Effector memory CD4-positive, alpha-beta T cell (primary cell): ENCODE measurements at regions not wholly inside any gene's neighbourhood (a gene's known extent, or its start where the extent isn't known, plus 50 kb on each side); places are given as distances from the start of the nearest gene placed in this dataset.

Experiments used
- DNase-seq, 3 donors: peaks; one replicate each; pipeline ENCODE4 v3.0.0-alpha.2; 2020
- H3K27ac ChIP-seq: 2 replicates; pipeline ENCODE4 v1.7.0; 2013; ENCODE audit warnings: mild to moderate bottlenecking, low read length, moderate library complexity; ENCODE audit not compliant: insufficient read depth, poor library complexity, severe bottlenecking
- H3K27me3 ChIP-seq: replicated peaks from 2 replicates; pipeline ENCODE4 v1.7.0; 2013; ENCODE audit warnings: mild to moderate bottlenecking, low read length; ENCODE audit not compliant: insufficient read depth, control insufficient read depth, poor library complexity, severe bottlenecking
- H3K36me3 ChIP-seq: 2 replicates; pipeline ENCODE4 v1.7.0; 2013; ENCODE audit warnings: mild to moderate bottlenecking, low read length, moderate library complexity; ENCODE audit not compliant: control insufficient read depth, insufficient read depth
- H3K4me1 ChIP-seq: 2 replicates; pipeline ENCODE4 v1.7.0; 2013; ENCODE audit warnings: low read length, mild to moderate bottlenecking; ENCODE audit not compliant: control insufficient read depth, insufficient read depth, poor library complexity, severe bottlenecking
- H3K4me3 ChIP-seq: 2 replicates; pipeline ENCODE4 v1.7.0; 2013; ENCODE audit warnings: low read length, low read depth, mild to moderate bottlenecking; ENCODE audit not compliant: insufficient read depth, poor library complexity, severe bottlenecking
- H3K9me3 ChIP-seq: 2 replicates; pipeline ENCODE4 v1.7.0; 2013; ENCODE audit warnings: mild to moderate bottlenecking, low read length, moderate library complexity; ENCODE audit not compliant: control insufficient read depth

GRCh38 chr2:111660811-111661210 is 223.2 kb downstream of the ANAPC1 start:
- Histone ChIP-seq H3K4me1 (no peaks in the 10 kb centered on the region), H3K4me3 (no peak overlapping the region), H3K27me3 (no peaks in the 10 kb centered on the region), H3K36me3 (no peaks in the 10 kb centered on the region), H3K9me3 (no peaks in the 10 kb centered on the region), H3K27ac (no peak overlapping the region)
- no peak for DNase-seq

GRCh38 chr2:111661286-111661940 is 222.6 kb downstream of the ANAPC1 start:
- H3K36me3 ChIP-seq = no peaks in the 10 kb centered on the region
- H3K27me3 ChIP-seq = no peaks in the 10 kb centered on the region
- H3K4me3 ChIP-seq = no peak overlapping the region
- no peak overlapping the region for H3K27ac ChIP-seq
- no peak for DNase-seq
- no peaks in the 10 kb centered on the region for H3K9me3 ChIP-seq
- no peaks in the 10 kb centered on the region for H3K4me1 ChIP-seq

- H3K36me3 ChIP-seq = no peaks in the 10 kb centered on the region
- H3K4me3 ChIP-seq = no peak overlapping the region
- no peak overlapping the region for H3K27ac ChIP-seq
- H3K9me3 ChIP-seq = no peaks in the 10 kb centered on the region
- DNase-seq = no peak
- no peaks in the 10 kb centered on the region for H3K4me1 ChIP-seq
- H3K27me3 ChIP-seq = no peaks in the 10 kb centered on the region
Observed at GRCh38 chr2:111662039-111662770, 221.8 kb downstream of the ANAPC1 start.

GRCh38 chr2:111662771-111663470 is 221.1 kb downstream of the ANAPC1 start:
- Histone ChIP-seq H3K27ac (no peak overlapping the region), H3K4me1 (no peaks in the 10 kb centered on the region), H3K9me3 (no peaks in the 10 kb centered on the region), H3K27me3 (no peaks in the 10 kb centered on the region), H3K36me3 (no peaks in the 10 kb centered on the region), H3K4me3 (no peak overlapping the region)
- DNase-seq = no peak

- no peaks in the 10 kb centered on the region for H3K4me1 ChIP-seq
- no peaks in the 10 kb centered on the region for H3K9me3 ChIP-seq
- no peak overlapping the region for H3K27ac ChIP-seq
- no peak for DNase-seq
- no peaks in the 10 kb centered on the region for H3K36me3 ChIP-seq
- H3K4me3 ChIP-seq = no peak overlapping the region
- no peaks in the 10 kb centered on the region for H3K27me3 ChIP-seq
Observed at GRCh38 chr2:111663471-111664274, 220.3 kb downstream of the ANAPC1 start.

- no peaks in the 10 kb centered on the region for H3K4me1 ChIP-seq
- DNase-seq = no peak
Observed at GRCh38 chr2:111664275-111664850, 219.6 kb downstream of the ANAPC1 start.

GRCh38 chr2:111665011-111665410 is 219.0 kb downstream of the ANAPC1 start:
- no peaks in the 10 kb centered on the region for H3K27me3 ChIP-seq
- H3K4me1 ChIP-seq = no peaks in the 10 kb centered on the region
- no peak for DNase-seq
- no peak overlapping the region for H3K4me3 ChIP-seq
- H3K27ac ChIP-seq = no peak overlapping the region
- H3K36me3 ChIP-seq = no peaks in the 10 kb centered on the region
- H3K9me3 ChIP-seq = no peaks in the 10 kb centered on the region

More at GRCh38 chr2:111664275-111664850, 219.6 kb downstream of the ANAPC1 start:
- H3K36me3 ChIP-seq = no peaks in the 10 kb centered on the region
- no peaks in the 10 kb centered on the region for H3K9me3 ChIP-seq
- H3K27ac ChIP-seq = no peak overlapping the region
- no peaks in the 10 kb centered on the region for H3K27me3 ChIP-seq
- no peak overlapping the region for H3K4me3 ChIP-seq

GRCh38 chr2:111665551-111666116 is 218.4 kb downstream of the ANAPC1 start:
- no peaks in the 10 kb centered on the region for H3K36me3 ChIP-seq
- H3K9me3 ChIP-seq = no peaks in the 10 kb centered on the region
- H3K4me1 ChIP-seq = no peaks in the 10 kb centered on the region
- no peak overlapping the region for H3K4me3 ChIP-seq
- no peak overlapping the region for H3K27ac ChIP-seq
- no peak for DNase-seq
- H3K27me3 ChIP-seq = no peaks in the 10 kb centered on the region

GRCh38 chr2:111666160-111666559 is 217.8 kb downstream of the ANAPC1 start:
- Histone ChIP-seq H3K4me1 (no peaks in the 10 kb centered on the region), H3K36me3 (no peaks in the 10 kb centered on the region), H3K27me3 (no peaks in the 10 kb centered on the region), H3K27ac (no peak overlapping the region), H3K4me3 (no peak overlapping the region), H3K9me3 (no peaks in the 10 kb centered on the region)
- DNase-seq = no peak
